Fibroblast of skin of left quadriceps (primary cell): ENCODE measurements at regions not wholly inside any gene's neighbourhood (a gene's known extent, or its start where the extent isn't known, plus 50 kb on each side); places are given as distances from the start of the nearest gene placed in this dataset.
A peak's percentile ranks its signal among the peaks of the same experiment; 100 is the strongest.
"Not testable (repeated sequence)": the region's sequence is repeated elsewhere in the genome, so short reads cannot be mapped to it uniquely, and the experiment has no call there.

ENCODE experiments used
- DNase-seq, 2 experiments: peaks; one replicate each; pipeline ENCODE4 v3.0.0-alpha.2; 2013; ENCODE audit warnings: low read depth in 2 of 2

GRCh38 chr5:115469904-115470516, 74.6 kb downstream of the FEM1C start:
- no peak for DNase-seq

GRCh38 chr5:115467628-115468027, 76.9 kb downstream of the FEM1C start:
- no peak for DNase-seq

- no peak for DNase-seq
Measured at GRCh38 chr5:115465431-115465830, 79.1 kb downstream of the FEM1C start.

GRCh38 chr5:115463983-115464382, 80.6 kb downstream of the FEM1C start:
- no peak for DNase-seq

GRCh38 chr5:115461506-115462290, 82.9 kb downstream of the FEM1C start:
- peak; percentile 81 to 82 for DNase-seq

GRCh38 chr5:115461093-115461492, 83.5 kb downstream of the FEM1C start:
- DNase-seq = no peak

GRCh38 chr5:115460472-115460871, 84.1 kb downstream of the FEM1C start:
- peak; percentile 46 to 53 for DNase-seq

GRCh38 chr5:115459855-115460341, 84.7 kb downstream of the FEM1C start:
- DNase-seq = peak; percentile 67 to 71

GRCh38 chr5:115458416-115458815, 86.2 kb downstream of the FEM1C start:
- DNase-seq = no peak

GRCh38 chr5:115458003-115458409, 86.6 kb downstream of the FEM1C start:
- no peak for DNase-seq

- DNase-seq = no peak
Measured at GRCh38 chr5:115457571-115457970, 87.0 kb downstream of the FEM1C start.

GRCh38 chr5:115456539-115457040, 88.0 kb downstream of the FEM1C start:
- DNase-seq = no peak

GRCh38 chr5:115456056-115456455, 88.5 kb downstream of the FEM1C start:
- no peak for DNase-seq

- no peak for DNase-seq
Measured at GRCh38 chr5:115455301-115455707, 89.3 kb downstream of the FEM1C start.

GRCh38 chr5:115453391-115454095, 91.0 kb downstream of the FEM1C start:
- DNase-seq = no peak

- DNase-seq = peak in 1 of 2 experiments; percentile 54
Measured at GRCh38 chr5:115452536-115453235, 91.9 kb downstream of the FEM1C start.

GRCh38 chr5:115452083-115452482, 92.5 kb downstream of the FEM1C start:
- no peak for DNase-seq

- peak; percentile 90 to 92 for DNase-seq
Measured at GRCh38 chr5:115450741-115451140, 93.8 kb downstream of the FEM1C start.

GRCh38 chr5:115448630-115449029, 95.9 kb downstream of the FEM1C start:
- DNase-seq = not testable (repeated sequence)

GRCh38 chr5:115440782-115441451, 103.7 kb downstream of the FEM1C start:
- DNase-seq = no peak

GRCh38 chr5:115439639-115440038, 104.9 kb downstream of the FEM1C start:
- DNase-seq = no peak
